ENCODE measurements at regions not wholly inside any gene's neighbourhood (a gene's known extent, or its start where the extent isn't known, plus 50 kb on each side); places are given as distances from the start of the nearest gene placed in this dataset.

GRCh38 chr3:168239287-168239686, 143.6 kb upstream of the GOLIM4 start:
- TF ChIP-seq CTCF (conservative IDR thresholded peaks at IDR 0.05; ENCODE audit: control insufficient read depth, insufficient read depth, low read depth, low read length): no peak
- DNase-seq (ENCODE audit: low read depth): no peak
- no peak overlapping the region for H3K4me3 ChIP-seq (ENCODE audit: control insufficient read depth, low read depth, low read length)

DNA sequence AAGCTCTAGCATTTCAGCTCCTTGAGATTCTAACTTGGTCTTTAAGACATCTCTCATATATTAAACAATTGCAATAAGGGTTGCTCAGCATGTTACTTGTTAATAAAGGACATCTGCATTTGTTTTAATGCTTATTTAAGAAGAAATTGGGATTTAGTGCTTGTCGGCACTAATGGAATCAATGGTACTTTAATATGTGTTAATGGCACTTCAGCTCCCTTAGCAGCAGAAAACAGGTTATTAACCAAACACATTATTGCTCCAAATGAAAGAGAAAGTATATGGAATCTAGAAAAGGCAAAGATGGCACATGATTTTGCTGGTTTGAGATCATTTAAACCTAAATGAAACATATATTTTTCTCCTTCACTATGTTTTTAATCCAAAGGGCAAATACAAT, 137.3 kb upstream of the GOLIM4 start:
- TF ChIP-seq CTCF (conservative IDR thresholded peaks at IDR 0.05; ENCODE audit: control insufficient read depth, insufficient read depth, low read depth, low read length): no peak
- DNase-seq (ENCODE audit: low read depth): no peak
- no peak overlapping the region for H3K4me3 ChIP-seq (ENCODE audit: control insufficient read depth, low read depth, low read length)

DNA sequence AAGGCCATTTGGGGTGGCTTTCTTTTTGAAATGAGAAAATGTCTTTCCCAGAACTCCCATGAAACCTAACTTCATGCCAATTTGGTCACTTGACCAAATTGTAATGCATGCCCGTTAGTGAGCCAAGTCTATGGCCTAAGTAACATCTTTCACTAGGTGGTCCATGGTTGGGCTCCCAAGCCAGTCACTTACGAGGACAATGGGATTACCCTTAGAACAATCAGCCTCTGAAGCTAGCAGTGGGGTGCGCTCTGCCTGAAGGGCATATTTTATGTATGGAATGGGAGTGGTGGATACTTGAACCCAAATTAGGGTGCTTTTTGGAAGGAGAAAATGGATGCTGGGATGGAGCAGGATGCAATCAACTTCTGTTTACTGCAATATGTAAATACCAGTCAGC, 127.4 kb upstream of the GOLIM4 start:
- H3K4me3 ChIP-seq (ENCODE audit: control insufficient read depth, low read depth, low read length): no peak overlapping the region
- no peak for DNase-seq (ENCODE audit: low read depth)
- TF ChIP-seq CTCF (conservative IDR thresholded peaks at IDR 0.05; ENCODE audit: control insufficient read depth, insufficient read depth, low read depth, low read length): no peak

DNA sequence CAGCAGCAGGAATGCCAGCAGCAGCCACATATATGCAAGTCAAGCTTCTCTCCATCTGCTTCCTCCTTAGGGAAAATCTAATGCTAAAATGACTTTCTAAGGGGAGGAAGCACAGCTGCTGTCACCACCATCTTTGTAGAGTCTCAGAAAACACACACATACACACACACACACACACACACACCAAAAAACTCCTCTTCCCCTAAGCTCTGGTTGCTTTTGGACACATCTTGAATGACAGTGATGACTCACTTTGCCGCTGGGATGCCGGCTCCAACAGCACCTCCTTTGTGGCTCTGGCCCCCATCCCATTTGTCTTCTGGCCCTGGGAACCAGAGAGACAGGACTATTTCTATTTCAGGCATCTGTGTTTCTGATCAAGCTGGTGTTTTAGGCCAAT, 124.8 kb upstream of the GOLIM4 start:
- no peak for TF ChIP-seq CTCF (conservative IDR thresholded peaks at IDR 0.05; ENCODE audit: control insufficient read depth, insufficient read depth, low read depth, low read length)
- DNase-seq (ENCODE audit: low read depth): no peak
- H3K4me3 ChIP-seq (ENCODE audit: control insufficient read depth, low read depth, low read length): no peak overlapping the region

DNA sequence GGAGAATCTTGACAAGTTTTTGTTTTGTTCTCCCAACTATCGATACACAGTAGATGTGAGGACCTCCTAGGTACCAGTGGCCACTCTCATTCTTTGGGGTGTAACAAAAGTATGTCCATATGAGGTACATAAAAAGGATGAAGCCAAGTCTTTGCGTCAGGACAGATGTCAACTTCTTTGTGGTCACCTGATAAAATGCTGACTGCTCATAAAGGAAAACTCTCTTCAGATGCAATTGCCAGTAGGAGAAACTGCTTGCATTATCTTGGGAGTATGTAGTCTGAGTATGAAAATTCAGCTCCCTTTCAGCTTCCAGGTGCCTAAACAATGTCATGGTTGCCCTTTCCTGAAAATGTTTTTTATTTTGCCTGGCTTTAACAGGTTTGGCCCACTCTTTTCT, 123.8 kb upstream of the GOLIM4 start:
- DNase-seq (ENCODE audit: low read depth): no peak
- no peak overlapping the region for H3K4me3 ChIP-seq (ENCODE audit: control insufficient read depth, low read depth, low read length)
- TF ChIP-seq CTCF (conservative IDR thresholded peaks at IDR 0.05; ENCODE audit: control insufficient read depth, insufficient read depth, low read depth, low read length): no peak

DNA sequence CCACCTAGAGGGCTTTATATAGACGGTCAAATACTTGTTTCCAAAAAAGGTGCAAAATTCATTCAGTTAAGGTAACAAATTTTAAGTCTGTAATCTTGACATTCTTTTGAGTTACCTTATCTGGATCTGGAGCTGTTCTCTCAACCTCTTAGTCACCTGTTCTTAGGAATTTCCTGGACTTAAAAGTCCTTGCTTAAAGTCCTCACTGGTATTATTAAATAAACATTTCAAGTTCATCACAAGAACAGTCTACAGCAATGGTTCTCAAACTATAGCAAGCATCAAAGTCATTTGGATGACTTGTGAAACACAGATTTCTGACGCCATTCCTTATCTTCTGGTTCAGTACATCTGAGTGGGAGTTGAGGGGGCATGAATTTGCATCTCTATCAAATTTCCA, 122.9 kb upstream of the GOLIM4 start:
- DNase-seq (ENCODE audit: low read depth): no peak
- no peak for TF ChIP-seq CTCF (conservative IDR thresholded peaks at IDR 0.05; ENCODE audit: control insufficient read depth, insufficient read depth, low read depth, low read length)
- no peak overlapping the region for H3K4me3 ChIP-seq (ENCODE audit: control insufficient read depth, low read depth, low read length)

DNA sequence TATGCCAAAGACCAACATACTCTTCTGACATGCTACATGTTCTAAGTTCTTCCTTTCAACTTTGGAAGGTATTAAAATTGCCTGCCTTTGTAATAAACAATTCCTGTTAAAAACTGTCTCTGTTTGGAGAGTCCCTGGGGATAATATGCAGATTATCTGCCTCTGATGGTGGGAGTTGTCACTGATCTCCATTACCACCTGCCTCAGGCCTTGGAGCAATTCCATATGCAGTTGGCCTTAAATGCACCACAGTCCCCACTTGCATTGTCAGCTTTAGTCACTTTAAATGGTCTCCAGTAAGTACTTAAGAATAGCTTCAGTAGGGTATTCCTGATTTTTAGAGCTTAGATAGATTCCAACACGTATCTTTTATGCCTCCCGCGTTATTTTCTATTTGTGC, 121.1 kb upstream of the GOLIM4 start:
- H3K4me3 ChIP-seq (ENCODE audit: control insufficient read depth, low read depth, low read length): no peak overlapping the region
- TF ChIP-seq CTCF (conservative IDR thresholded peaks at IDR 0.05; ENCODE audit: control insufficient read depth, insufficient read depth, low read depth, low read length): no peak
- DNase-seq (ENCODE audit: low read depth): no peak

Measured in fibroblast of mammary gland (primary cell).